ENCODE measurements at regions not wholly inside any gene's neighbourhood (a gene's known extent, or its start where the extent isn't known, plus 50 kb on each side); places are given as distances from the start of the nearest gene placed in this dataset.

DNA sequence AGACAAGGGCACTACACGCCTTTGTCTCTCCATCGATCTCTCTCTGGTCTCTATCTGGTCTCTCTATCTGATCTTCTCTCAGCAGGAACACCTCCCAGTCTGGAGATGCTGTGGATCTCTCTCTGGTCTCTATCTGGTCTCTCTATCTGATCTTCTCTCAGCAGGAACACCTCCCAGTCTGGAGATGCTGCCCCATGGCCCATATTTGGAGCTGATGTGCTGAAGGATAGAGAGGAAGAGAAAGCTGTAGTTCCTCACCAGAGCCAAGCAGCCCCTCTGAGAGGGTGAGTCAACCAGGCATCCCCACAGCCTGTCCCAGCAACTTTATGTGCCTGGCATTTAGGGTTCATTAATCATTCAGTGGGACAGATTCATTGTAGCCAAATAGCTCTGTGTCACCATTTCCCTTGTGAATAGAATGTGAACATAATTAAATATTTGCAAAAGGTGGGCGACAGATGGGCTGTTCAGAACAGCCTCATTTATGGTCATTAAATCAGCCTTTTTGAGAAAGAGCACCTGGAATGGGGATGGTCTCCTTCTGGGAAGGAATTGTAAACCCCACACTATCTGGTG lies 189.3 kb upstream of the MAST4 start:
- TF ChIP-seq POLR2A (IDR thresholded peaks at IDR 0.05) (no peak), POLR2AphosphoS5 (IDR thresholded peaks at IDR 0.05) (no peak), EP300 (IDR thresholded peaks at IDR 0.05; ENCODE audit: low read depth) (no peak)
- TF ChIP-seq, protein P1, sequence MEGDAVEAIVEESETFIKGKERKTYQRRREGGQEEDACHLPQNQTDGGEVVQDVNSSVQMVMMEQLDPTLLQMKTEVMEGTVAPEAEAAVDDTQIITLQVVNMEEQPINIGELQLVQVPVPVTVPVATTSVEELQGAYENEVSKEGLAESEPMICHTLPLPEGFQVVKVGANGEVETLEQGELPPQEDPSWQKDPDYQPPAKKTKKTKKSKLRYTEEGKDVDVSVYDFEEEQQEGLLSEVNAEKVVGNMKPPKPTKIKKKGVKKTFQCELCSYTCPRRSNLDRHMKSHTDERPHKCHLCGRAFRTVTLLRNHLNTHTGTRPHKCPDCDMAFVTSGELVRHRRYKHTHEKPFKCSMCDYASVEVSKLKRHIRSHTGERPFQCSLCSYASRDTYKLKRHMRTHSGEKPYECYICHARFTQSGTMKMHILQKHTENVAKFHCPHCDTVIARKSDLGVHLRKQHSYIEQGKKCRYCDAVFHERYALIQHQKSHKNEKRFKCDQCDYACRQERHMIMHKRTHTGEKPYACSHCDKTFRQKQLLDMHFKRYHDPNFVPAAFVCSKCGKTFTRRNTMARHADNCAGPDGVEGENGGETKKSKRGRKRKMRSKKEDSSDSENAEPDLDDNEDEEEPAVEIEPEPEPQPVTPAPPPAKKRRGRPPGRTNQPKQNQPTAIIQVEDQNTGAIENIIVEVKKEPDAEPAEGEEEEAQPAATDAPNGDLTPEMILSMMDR (IDR thresholded peaks at IDR 0.05): no peak
